IMR-90 (cell line): ENCODE measurements at regions not wholly inside any gene's neighbourhood (a gene's known extent, or its start where the extent isn't known, plus 50 kb on each side); places are given as distances from the start of the nearest gene placed in this dataset.

Experiments
- ATAC-seq: fragments of 200-7000 bp; cut with Tn5 transposase; 2 replicates; pipeline ENCODE4 v1.9.1; 2020; ENCODE audit warnings: low read depth, mild to moderate bottlenecking, moderate library complexity
- BruUV-seq: library from RNA; stranded (reverse); fragments of 400-500 nt; replicated peaks from 2 replicates; lab custom pipeline; 2021; lab: Mats Ljungman, UMichigan
- CTCF ChIA-PET: fragments of 300-600 bp; formaldehyde crosslinking; extraction: SDS; loops from one replicate; lab custom pipeline; 2021; ENCODE audit warnings: antibody characterized with exemption; lab: Yijun Ruan, JAX
- POLR2A ChIA-PET: fragments of 300-600 bp; sonication (Branson Sonifier 250); formaldehyde crosslinking; loops from one replicate; lab custom pipeline; 2022; ENCODE audit warnings: antibody characterized with exemption; ENCODE audit not compliant: unreplicated experiment; lab: Charles Lee
- DNase-seq: peaks from one replicate; pipeline ENCODE4 v3.0.0; 2013
- H2AFZ ChIP-seq: replicated peaks from 2 replicates; pipeline ENCODE3; 2013; ENCODE audit warnings: low read length, mild to moderate bottlenecking; ENCODE audit not compliant: poor library complexity
- H2AK5ac ChIP-seq: 2 replicates; pipeline ENCODE4 v1.6.1; 2013; ENCODE audit warnings: low read depth, low read length, inconsistent platforms
- H2AK9ac ChIP-seq: replicated peaks from 2 replicates; pipeline ENCODE3; 2013; ENCODE audit warnings: mild to moderate bottlenecking, low read depth, low read length, moderate library complexity; ENCODE audit not compliant: poor library complexity
- H2BK120ac ChIP-seq: 2 replicates; pipeline ENCODE4 v1.6.1; 2013; ENCODE audit warnings: low read depth, low read length, inconsistent platforms
- H2BK15ac ChIP-seq: 3 replicates; pipeline ENCODE4 v1.6.1; 2013; ENCODE audit warnings: low read depth, low read length, inconsistent platforms
- H2BK20ac ChIP-seq: 2 replicates; pipeline ENCODE4 v1.6.1; 2013; ENCODE audit warnings: low read depth, mild to moderate bottlenecking, inconsistent platforms, low read length, moderate library complexity
- H2BK5ac ChIP-seq: 2 replicates; pipeline ENCODE4 v1.6.1; 2013; ENCODE audit warnings: mild to moderate bottlenecking, low read depth, low read length, inconsistent platforms; ENCODE audit not compliant: poor library complexity, severe bottlenecking
- H3K14ac ChIP-seq: replicated peaks from 2 replicates; pipeline ENCODE4 v1.6.1; 2013; ENCODE audit warnings: low read depth, low read length, inconsistent platforms
- H3K18ac ChIP-seq: 2 replicates; pipeline ENCODE4 v1.6.1; 2013; ENCODE audit warnings: low read depth, low read length, control low read depth
- H3K23ac ChIP-seq: 2 replicates; pipeline ENCODE4 v1.6.1; 2013; ENCODE audit warnings: low read depth, low read length, inconsistent platforms
- H3K27ac ChIP-seq: 2 replicates; pipeline ENCODE4 v1.5.1; 2013; ENCODE audit warnings: mild to moderate bottlenecking, control low read depth, low read length; ENCODE audit not compliant: insufficient read depth
- H3K27me3 ChIP-seq: 2 replicates; pipeline ENCODE4 v1.6.1; 2013; ENCODE audit warnings: low read length; ENCODE audit not compliant: control insufficient read depth, insufficient read depth
- H3K36me3 ChIP-seq: 2 replicates; pipeline ENCODE4 v1.6.1; 2013; ENCODE audit warnings: low read length, mixed read lengths; ENCODE audit not compliant: control insufficient read depth, insufficient read depth
- H3K4ac ChIP-seq: 2 replicates; pipeline ENCODE4 v1.6.1; 2013; ENCODE audit warnings: low read depth, low read length, inconsistent platforms
- H3K4me1 ChIP-seq: 2 replicates; pipeline ENCODE4 v1.6.1; 2013; ENCODE audit warnings: low read length, mixed read lengths; ENCODE audit not compliant: control insufficient read depth, insufficient read depth
- H3K4me2 ChIP-seq: 2 replicates; pipeline ENCODE4 v1.6.1; 2013; ENCODE audit warnings: low read depth, mild to moderate bottlenecking, control low read depth, low read length, moderate library complexity
- H3K4me3 ChIP-seq: 2 replicates; pipeline ENCODE4 v1.5.1; 2013; ENCODE audit warnings: low read depth, mild to moderate bottlenecking, control low read depth, low read length, moderate library complexity; ENCODE audit not compliant: insufficient read depth
- H3K56ac ChIP-seq: 2 replicates; pipeline ENCODE4 v1.6.1; 2013; ENCODE audit warnings: low read length, inconsistent platforms; ENCODE audit not compliant: insufficient read depth; ENCODE audit errors: extremely low read depth
- H3K79me1 ChIP-seq, 2 experiments: 2 replicates each; pipeline ENCODE4 v1.6.1; 2013; ENCODE audit warnings: low read length in 2 of 2, inconsistent platforms in 1 of 2, low read depth in 1 of 2
- H3K9ac ChIP-seq: 2 replicates; pipeline ENCODE4 v1.6.1; 2013; ENCODE audit warnings: low read depth, low read length, control low read depth
- H3K9me1 ChIP-seq: 2 replicates; pipeline ENCODE4 v1.6.1; 2013; ENCODE audit warnings: low read length, inconsistent platforms; ENCODE audit not compliant: insufficient read depth
- H3K9me3 ChIP-seq: 2 replicates; pipeline ENCODE4 v1.6.1; 2013; ENCODE audit warnings: low read length; ENCODE audit not compliant: control insufficient read depth, insufficient read depth
- H4K20me1 ChIP-seq: 2 replicates; pipeline ENCODE4 v1.6.1; 2013; ENCODE audit warnings: low read length, inconsistent platforms; ENCODE audit not compliant: insufficient read depth
- H4K5ac ChIP-seq: 2 replicates; pipeline ENCODE4 v1.6.1; 2013; ENCODE audit warnings: mild to moderate bottlenecking, low read depth, low read length, control low read depth
- H4K8ac ChIP-seq, 2 experiments: 2 replicates each; pipeline ENCODE4 v1.6.1; 2013; ENCODE audit warnings: low read depth in 2 of 2, low read length in 2 of 2, control low read depth in 1 of 2, inconsistent platforms in 1 of 2
- H4K91ac ChIP-seq: 2 replicates; pipeline ENCODE4 v1.6.1; 2013; ENCODE audit warnings: low read depth, low read length, inconsistent platforms; ENCODE audit not compliant: insufficient read depth
- ELK1 ChIP-seq: fragments of 150-350 bp; IDR thresholded peaks from 2 replicates; pipeline ENCODE4 v1.6.1; 2016; ENCODE audit warnings: low read depth, mild to moderate bottlenecking, low read length, moderate library complexity, borderline replicate concordance
- FOS ChIP-seq: fragments of 150-350 bp; IDR thresholded peaks from 2 replicates; pipeline ENCODE4 v1.6.1; 2016; ENCODE audit warnings: low read depth, low read length
- MAFK ChIP-seq: IDR thresholded peaks from 2 replicates; pipeline ENCODE4 v1.6.1; 2012; ENCODE audit warnings: low read depth, low read length, improper control_type of control experiment
- MAZ ChIP-seq: IDR thresholded peaks from 2 replicates; pipeline ENCODE4 v1.6.1; 2012; ENCODE audit warnings: low read depth, mild to moderate bottlenecking, low read length, improper control_type of control experiment, moderate library complexity, borderline replicate concordance
- NFE2L2 ChIP-seq: fragments of 150-350 bp; IDR thresholded peaks from 2 replicates; pipeline ENCODE4 v1.6.1; 2016; ENCODE audit warnings: low read depth, mild to moderate bottlenecking, low read length
- RFX5 ChIP-seq: IDR thresholded peaks from 2 replicates; pipeline ENCODE4 v1.8.0; 2012; ENCODE audit warnings: low read depth, mild to moderate bottlenecking, low read length, moderate library complexity
- SMC3 ChIP-seq: fragments of 150-350 bp; IDR thresholded peaks from 2 replicates; pipeline ENCODE4 v1.6.1; 2016; ENCODE audit warnings: low read depth, mild to moderate bottlenecking, antibody characterized with exemption, low read length, moderate library complexity
- WGBS, 2 experiments: methylation state at CpG; one replicate each; pipeline versions ENCODE4 v1.1.5 to v1.1.7; 2013; ENCODE audit warnings: missing lambda C conversion rate in 2 of 2; ENCODE audit not compliant: insufficient read length in 1 of 2; ENCODE audit errors: extremely low coverage in 2 of 2; 5-methylcytosine and 5-hydroxymethylcytosine counted together
- dilution Hi-C: fragments of 300-500 bp; cut with HindIII; formaldehyde crosslinking; loops from one replicate; pipeline ENCODE4 v1.14.3; 2018; ENCODE audit warnings: low sequenced_read_pairs; ENCODE audit not compliant: unreplicated experiment
- in situ Hi-C: fragments of 300-500 bp; cut with MboI; formaldehyde crosslinking; loops from 3 replicates; pipeline ENCODE4 v1.14.3; 2019; ENCODE audit warnings: low sequenced_read_pairs, inconsistent platforms, mixed read lengths
- intact Hi-C: fragments of 100-400 bp; cut with micrococcal nuclease; formaldehyde crosslinking; loops from 2 replicates; pipeline ENCODE4 v1.10.0; 2022

- POLR2A ChIA-PET: no interaction called here
Measured at GRCh38 chr2:122251158-122251557, 495.7 kb downstream of the TSN start.

More at GRCh38 chr2:122251158-122251557, 495.7 kb downstream of the TSN start:
- Histone ChIP-seq H2BK20ac (no peak overlapping the region), H4K20me1 (no peaks in the 10 kb centered on the region), H3K9me3 (no peaks in the 10 kb centered on the region; the same call in 1 of the 2 replicates), H3K23ac (no peak overlapping the region), H3K9me1 (no peaks in the 10 kb centered on the region), H2BK15ac (no peak overlapping the region), H3K79me1 (no peaks in the 10 kb centered on the region), H3K4me1 (no peaks in the 10 kb centered on the region), H3K36me3 (no peaks in the 10 kb centered on the region), H4K8ac (no peak overlapping the region), H2AK5ac (no peak overlapping the region), H3K14ac (no peak overlapping the region), H2BK5ac (no peak overlapping the region), H3K9ac (no peak overlapping the region), H2BK120ac (no peak overlapping the region), H2AFZ (no peak overlapping the region), H3K4me2 (no peak overlapping the region), H2AK9ac (no peak overlapping the region), H3K4me3 (no peak overlapping the region), H4K5ac (no peak overlapping the region), H4K91ac (no peak overlapping the region), H3K56ac (no peak overlapping the region), H3K4ac (no peak overlapping the region), H3K27ac (no peak overlapping the region), H3K27me3 (no peaks in the 10 kb centered on the region), H3K18ac (no peak overlapping the region)
- intact Hi-C loops (no loop called here), in situ Hi-C loops (no loop called here), dilution Hi-C loops (no loop called here)
- TF ChIP-seq SMC3 (no peak), FOS (no peak), MAZ (no peak), ELK1 (no peak), NFE2L2 (no peak), RFX5 (no peak), MAFK (no peak)
- CTCF ChIA-PET: no interaction called here
- DNase-seq (no peak), ATAC-seq (no peak)
- BruUV-seq: no TSS peak
- WGBS, 2 experiments: no CpG with 5 or more reads among the region's 1 CpG
